Kasumi-1 (cell line): ENCODE measurements at regions not wholly inside any gene's neighbourhood (a gene's known extent, or its start where the extent isn't known, plus 50 kb on each side); places are given as distances from the start of the nearest gene placed in this dataset.

Experiments used
- DNase-seq, 2 experiments: peaks; one replicate each; lab custom pipeline; 2025; lab: John Stamatoyannopoulos, UW

DNA sequence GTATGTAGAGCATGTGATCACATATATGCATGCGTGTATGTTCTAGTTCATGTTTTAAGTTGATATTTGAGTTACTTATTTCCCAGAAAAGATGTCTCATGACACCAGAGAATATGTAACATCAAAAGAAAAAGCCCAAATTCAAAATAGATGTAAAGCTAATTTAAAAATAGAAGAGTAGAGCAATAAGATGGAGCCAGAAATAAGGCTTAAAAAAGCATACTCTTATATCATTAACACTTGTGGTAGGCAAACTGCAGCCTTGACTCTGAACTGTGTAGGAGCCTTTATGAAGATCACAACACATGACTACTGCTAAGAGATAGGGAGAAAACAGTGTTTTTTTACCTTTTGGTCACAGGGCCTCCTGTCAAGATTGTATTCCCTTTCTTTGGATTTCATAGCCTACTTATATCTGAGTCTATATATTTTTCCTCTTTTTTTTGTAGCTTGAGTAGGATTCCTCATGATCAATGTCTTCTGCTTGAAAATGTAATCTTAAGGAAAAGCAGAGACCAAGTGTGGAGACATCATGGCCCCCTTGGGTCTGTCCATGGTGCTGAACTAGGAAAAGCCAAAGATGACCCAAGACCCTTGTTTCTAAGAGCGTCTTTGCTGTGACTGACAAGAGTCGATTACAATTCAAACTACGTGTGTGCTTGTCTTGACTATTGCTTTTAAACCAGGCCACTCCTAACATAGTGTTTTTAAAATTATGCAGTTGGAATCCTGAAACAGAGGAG, 390.4 kb downstream of the SHISA9 start:
- no peak for DNase-seq

- DNase-seq, result no peak
Measured at GRCh38 chr16:13296206-13296605, 394.8 kb downstream of the SHISA9 start.

- no peak for DNase-seq
Measured at GRCh38 chr16:13298666-13299065, 397.3 kb downstream of the SHISA9 start.

DNA sequence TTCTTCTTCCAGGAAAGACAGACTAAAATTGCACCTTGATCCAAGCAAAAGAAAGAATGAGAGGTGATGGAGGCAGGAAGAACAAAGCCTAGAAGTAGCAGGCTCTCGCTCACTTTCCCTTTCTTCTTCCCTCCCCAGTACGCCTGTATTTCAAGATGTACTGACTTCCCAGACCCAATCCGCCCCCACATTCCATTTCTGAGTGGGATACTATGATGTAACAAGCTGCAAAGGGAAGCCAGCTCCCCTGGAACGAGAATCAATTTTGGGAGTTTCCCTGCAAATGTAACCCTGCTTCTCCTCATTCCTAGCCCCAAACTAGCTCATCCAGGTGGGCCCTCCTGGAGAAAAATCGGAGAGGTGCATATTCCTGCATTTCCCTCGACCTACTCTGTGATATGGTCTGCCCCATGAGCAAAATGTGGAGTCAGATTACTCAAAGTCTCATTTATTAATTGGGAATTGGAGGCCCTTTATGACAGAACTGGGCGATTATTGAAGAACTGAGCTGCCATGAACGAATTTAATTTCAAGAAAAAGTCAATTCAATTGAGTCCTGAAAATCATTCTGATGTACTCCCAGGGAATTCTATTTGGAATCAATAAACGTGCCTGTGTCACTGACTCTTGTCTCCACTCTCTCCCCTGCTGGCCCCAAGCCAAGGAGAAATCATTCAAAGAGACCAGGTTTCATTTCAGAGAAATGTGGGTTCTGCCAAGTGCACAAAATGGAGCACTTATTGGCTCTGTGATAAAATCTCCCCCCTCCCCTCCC, 398.9 kb downstream of the SHISA9 start:
- DNase-seq, result no peak

DNA sequence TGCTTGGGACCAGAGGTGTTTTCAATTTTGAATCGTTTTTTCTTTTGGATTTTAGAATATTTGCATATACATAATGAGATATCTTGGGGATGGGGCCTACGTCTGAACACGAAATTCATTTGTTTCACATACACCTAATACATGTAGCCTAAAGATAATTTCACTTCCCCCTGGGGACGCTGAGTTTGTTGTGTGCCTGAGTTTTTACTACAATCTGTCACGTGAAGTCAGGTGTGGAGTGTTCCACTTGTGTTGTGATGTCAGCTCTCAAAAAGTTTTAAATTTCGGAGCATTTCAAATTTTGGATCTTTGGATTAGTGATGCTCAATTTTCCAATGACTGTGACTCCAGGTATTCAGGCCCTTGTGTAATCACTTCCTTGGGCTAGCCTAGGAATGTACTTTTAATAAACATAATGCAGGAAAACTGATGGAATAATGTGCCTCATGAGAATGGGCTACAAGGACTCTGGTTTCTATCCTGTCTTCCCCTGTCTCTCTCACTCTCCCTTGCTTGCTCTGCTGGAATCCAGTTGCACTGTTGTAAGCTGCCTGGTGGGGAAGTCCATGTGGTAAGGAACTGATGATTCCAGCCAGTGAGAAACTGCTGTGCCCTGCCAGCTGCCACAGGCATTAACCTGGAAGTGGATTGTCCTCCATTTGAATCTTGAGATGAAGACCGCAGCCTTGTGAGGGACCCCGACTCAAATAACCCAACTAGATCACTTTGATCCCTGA, 403.8 kb downstream of the SHISA9 start:
- DNase-seq, result no peak

DNA sequence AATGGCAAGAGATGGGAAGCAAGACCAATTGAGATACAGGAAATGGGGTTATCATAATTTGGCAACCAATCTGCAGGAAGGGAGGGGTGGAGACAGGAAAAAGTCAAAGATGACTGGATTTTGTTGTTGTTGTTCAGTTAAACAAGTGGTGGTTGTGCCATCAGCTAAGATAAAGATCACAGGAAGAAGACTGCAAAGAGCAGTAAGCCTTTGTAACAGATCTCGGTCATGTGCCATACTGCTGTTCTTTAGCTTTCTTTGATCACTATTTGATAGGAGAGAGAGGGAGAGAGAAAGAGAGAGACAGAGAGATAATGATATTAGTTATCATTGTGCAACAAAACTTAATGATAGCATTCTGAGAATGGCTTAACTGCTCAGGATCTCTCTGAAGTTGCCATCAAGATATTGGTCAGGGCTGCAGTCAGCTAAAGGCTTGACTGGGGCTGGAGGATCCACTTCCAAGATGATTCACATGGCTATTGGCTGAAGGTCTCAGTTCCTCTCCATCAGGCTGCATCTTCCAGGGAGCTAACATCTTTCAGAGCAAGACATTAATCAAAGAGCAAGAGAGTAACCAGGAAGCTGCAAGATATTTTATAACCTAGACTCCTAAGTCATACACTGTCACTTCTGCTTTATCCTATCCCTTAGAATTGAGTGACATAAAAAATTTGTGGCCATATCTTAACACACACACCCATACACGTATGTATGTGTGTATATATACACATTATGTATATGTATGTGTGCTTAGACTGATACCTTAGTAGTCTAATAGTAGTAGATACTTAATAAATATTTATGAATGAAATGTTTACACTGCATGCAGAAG, 405.0 kb downstream of the SHISA9 start:
- DNase-seq, result peak in 1 of 2 experiments; percentile 0

DNA sequence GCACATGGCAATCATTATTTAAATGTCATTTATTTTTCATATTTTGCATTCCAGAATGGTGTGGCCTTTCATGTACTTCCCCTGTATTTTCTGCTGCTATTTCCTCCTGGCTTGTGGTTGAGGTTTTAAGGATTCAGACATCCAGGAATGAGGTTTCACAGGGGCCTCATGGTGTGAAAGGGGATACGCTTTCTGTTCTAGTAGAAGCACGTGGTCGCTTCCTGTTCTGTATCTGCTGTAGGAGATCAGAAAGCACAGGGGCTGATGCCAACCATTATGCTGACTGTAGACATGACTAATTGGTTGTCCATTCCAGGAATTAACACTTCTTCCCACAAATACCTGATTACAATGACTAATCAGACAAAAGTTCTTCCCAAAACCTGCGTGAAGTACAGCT, 405.9 kb downstream of the SHISA9 start:
- peak; percentile 19 to 27 for DNase-seq

GRCh38 chr16:13307851-13308250, 406.5 kb downstream of the SHISA9 start:
- no peak for DNase-seq

DNA sequence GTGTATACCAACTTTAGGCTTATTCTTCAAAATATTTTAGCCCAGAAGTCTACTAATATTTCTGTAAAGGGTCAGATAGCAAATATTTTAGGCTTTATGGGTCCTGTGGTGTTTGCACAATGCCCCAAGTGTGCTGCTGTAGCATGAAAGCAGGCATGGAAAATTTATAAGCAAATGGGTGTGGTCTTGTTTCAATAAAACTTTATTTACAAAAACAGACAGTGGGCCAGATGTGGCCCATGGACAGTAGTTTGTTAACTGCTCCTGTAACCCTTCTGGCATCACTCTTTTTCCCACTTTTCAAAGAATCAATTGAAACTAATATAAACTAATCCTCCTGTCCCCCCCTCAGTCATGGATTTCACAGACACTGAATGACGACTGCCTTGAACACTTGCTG, 410.7 kb downstream of the SHISA9 start:
- DNase-seq, result no peak

GRCh38 chr16:13313351-13313750, 412.0 kb downstream of the SHISA9 start:
- DNase-seq, result no peak

DNA sequence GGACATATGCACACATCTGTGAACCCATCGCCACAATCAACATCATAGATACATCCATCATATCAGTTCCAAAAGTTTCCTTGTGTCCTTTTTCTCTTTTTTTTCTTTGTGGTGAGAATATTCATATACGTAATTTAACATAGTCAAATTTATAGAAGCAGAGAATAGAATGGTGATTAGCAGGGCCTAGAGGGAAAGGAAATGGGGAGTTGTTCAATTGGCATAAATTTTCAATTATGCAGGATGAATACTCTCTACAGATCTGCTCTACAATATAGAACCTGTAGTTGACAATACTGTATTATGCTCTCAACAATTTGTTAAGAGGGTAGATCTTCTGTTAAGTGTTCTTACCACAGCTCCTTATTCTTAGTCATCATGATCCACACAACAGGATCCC, 413.2 kb downstream of the SHISA9 start:
- no peak for DNase-seq

- no peak for DNase-seq
Measured at GRCh38 chr16:13315642-13316427, 414.4 kb downstream of the SHISA9 start.

- no peak for DNase-seq
Measured at GRCh38 chr16:13322336-13322735, 420.9 kb downstream of the SHISA9 start.

DNA sequence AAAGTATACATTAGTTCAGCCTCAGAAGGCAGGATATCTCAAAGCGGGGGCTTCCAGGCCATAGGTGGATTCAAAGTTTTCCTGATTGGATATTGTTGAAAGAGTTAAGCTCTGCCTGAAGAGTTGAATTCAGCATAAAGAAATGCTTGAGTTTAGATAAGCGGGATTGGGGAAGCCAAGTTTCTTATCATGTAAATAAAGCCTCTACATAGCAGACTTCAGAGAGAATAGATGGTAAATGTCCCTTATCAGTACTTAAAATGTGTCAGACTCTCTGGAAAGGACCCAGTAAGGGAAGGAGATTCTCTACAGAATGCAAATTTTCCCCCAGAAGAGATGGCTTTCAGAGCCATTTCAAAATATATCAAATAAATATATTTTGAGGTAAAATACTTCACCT, 423.5 kb downstream of the SHISA9 start:
- DNase-seq, result no peak

- DNase-seq, result no peak
Measured at GRCh38 chr16:13325396-13325795, 424.0 kb downstream of the SHISA9 start.

- DNase-seq, result no peak
Measured at GRCh38 chr16:13331918-13332317, 430.5 kb downstream of the SHISA9 start.

- no peak for DNase-seq
Measured at GRCh38 chr16:13332713-13333255, 431.4 kb downstream of the SHISA9 start.

DNA sequence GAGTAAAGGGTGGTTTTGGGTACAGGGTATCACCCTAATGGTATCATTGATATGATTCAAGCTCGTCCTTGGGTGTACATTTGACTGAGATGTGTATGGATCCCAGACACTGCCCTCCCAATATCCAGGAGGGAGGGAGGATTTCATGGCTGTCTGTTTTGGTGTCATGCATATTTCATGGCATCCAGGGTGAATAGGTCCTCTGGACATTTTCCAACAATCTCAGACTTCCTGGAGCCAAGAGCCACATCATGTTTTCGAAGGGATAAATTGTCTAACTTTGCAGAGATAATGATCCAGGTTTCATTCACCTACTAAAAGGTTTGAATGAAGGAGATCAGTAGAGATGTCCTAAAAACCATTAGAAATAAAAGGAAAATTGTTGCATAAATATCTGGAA, 431.9 kb downstream of the SHISA9 start:
- DNase-seq, result no peak

GRCh38 chr16:13335879-13336278, 434.5 kb downstream of the SHISA9 start:
- DNase-seq, result no peak

- DNase-seq, result no peak
Measured at GRCh38 chr16:13336335-13336734, 434.9 kb downstream of the SHISA9 start.
